ENCODE measurements at regions not wholly inside any gene's neighbourhood (a gene's known extent, or its start where the extent isn't known, plus 50 kb on each side); places are given as distances from the start of the nearest gene placed in this dataset.

DNA sequence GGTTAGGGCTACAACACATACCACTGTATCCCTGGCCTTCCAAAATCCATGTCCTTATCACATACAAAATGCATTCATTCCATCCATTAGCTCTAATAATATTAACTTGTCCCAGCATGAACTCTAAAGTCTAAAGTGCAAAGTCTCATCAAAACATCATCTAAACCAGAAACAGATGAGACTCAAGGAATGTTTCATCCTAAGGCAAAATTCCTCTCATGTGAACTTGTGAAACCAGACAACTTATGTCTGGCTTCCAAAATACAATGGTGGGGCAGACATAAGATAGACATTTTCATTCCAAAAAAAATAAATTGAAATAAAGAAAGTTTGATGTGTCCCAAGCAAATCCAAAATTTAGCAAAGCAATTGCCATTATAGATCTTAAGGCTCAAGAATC is 257.4 kb downstream of the HTR1B start:
- Histone ChIP-seq H3K27ac (ENCODE audit: low read depth, low read length) (no peak overlapping the region), H3K4me3 (ENCODE audit: low read depth, low read length) (no peak overlapping the region), H3K27me3 (ENCODE audit: control insufficient read depth, insufficient read depth, low read length) (no peaks in the 10 kb centered on the region), H3K9me3 (ENCODE audit: control insufficient read depth, insufficient read depth, low read length) (no peaks in the 10 kb centered on the region)
- CTCF ChIA-PET = interaction anchor here (0.6 kb wide), 1 partner anchor 270 kb away, joined by 3 read pairs; no protein-coding TSS in a partner anchor
- TF ChIP-seq, protein P1, sequence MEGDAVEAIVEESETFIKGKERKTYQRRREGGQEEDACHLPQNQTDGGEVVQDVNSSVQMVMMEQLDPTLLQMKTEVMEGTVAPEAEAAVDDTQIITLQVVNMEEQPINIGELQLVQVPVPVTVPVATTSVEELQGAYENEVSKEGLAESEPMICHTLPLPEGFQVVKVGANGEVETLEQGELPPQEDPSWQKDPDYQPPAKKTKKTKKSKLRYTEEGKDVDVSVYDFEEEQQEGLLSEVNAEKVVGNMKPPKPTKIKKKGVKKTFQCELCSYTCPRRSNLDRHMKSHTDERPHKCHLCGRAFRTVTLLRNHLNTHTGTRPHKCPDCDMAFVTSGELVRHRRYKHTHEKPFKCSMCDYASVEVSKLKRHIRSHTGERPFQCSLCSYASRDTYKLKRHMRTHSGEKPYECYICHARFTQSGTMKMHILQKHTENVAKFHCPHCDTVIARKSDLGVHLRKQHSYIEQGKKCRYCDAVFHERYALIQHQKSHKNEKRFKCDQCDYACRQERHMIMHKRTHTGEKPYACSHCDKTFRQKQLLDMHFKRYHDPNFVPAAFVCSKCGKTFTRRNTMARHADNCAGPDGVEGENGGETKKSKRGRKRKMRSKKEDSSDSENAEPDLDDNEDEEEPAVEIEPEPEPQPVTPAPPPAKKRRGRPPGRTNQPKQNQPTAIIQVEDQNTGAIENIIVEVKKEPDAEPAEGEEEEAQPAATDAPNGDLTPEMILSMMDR (IDR thresholded peaks at IDR 0.05; ENCODE audit: low read depth, low read length) = no peak
- no peak for DNase-seq (ENCODE audit: low read depth, low spot score)
- POLR2A ChIA-PET = no interaction called here

DNA sequence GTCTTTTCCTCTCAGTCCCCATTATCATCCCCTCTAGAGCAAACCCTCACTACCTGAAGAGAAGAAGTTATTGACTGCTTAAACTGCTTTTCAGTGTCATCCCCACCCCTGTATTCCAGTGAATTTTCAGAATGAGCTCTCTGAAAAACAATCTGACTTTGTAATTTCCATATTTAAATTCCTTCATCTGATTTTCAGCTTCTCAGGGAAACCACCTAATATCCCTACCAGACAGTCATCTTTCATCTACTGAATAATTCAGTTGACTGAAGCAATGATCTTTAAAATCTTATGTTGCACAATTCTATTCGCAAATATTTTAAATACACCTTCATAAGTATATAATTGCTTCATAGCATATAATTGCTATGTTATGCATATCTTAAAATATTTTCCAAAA is 258.7 kb downstream of the HTR1B start:
- H3K9me3 ChIP-seq (ENCODE audit: control insufficient read depth, insufficient read depth, low read length) = no peaks in the 10 kb centered on the region
- H3K27ac ChIP-seq (ENCODE audit: low read depth, low read length) = no peak overlapping the region
- POLR2A ChIA-PET = no interaction called here
- H3K27me3 ChIP-seq (ENCODE audit: control insufficient read depth, insufficient read depth, low read length) = no peaks in the 10 kb centered on the region
- no peak overlapping the region for H3K4me3 ChIP-seq (ENCODE audit: low read depth, low read length)
- TF ChIP-seq, protein P1 (IDR thresholded peaks at IDR 0.05; ENCODE audit: low read depth, low read length) = no peak
- CTCF ChIA-PET = no interaction called here
- no peak for DNase-seq (ENCODE audit: low read depth, low spot score)

DNA sequence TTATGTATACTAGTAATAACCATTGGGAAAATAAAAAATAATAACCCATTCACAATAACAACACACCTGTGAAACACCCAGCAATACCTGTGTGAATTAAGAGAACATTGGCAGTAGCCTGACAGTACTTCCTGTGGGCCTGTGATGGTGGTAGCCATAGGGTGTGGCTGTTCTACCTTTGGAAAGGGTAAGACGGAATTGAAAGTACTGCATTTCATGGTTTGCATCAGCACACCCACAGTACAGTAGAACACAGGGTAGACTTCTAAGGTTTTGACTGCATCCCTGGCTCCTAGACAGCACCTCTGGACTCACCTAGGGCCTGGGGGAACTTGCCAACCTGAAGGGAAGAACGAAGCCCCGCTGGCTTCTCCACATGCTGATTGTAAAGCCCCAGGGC is 279.8 kb downstream of the HTR1B start:
- ChIA-PET CTCF (no interaction called here), POLR2A (no interaction called here)
- Histone ChIP-seq H3K27ac (ENCODE audit: low read depth, low read length) (no peak overlapping the region), H3K27me3 (ENCODE audit: control insufficient read depth, insufficient read depth, low read length) (no peaks in the 10 kb centered on the region), H3K4me3 (ENCODE audit: low read depth, low read length) (no peak overlapping the region), H3K9me3 (ENCODE audit: control insufficient read depth, insufficient read depth, low read length) (peaks cover 6% of the 10 kb centered on the region)
- no peak for DNase-seq (ENCODE audit: low read depth, low spot score)
- TF ChIP-seq, protein P1 (IDR thresholded peaks at IDR 0.05; ENCODE audit: low read depth, low read length) = no peak

DNA sequence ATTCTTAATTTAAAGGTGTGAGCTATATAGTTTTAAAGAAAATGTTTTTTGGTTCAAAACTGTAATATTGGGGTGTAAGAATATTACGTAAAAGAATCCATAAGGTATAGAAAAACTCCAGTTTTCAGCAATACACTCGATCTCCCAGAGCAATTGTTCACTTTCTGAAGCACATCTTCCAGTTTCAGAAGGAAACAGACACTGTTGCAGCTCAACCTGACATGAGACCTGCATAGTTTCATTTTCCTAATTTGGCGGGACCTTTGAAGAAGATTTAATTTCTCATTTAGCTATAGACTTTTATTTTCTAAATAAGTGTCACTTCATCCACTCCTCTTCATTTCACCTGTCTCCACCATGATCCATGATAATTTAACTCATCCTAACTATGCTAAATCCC is 281.5 kb downstream of the HTR1B start:
- CTCF ChIA-PET = no interaction called here
- Histone ChIP-seq H3K27me3 (ENCODE audit: control insufficient read depth, insufficient read depth, low read length) (no peaks in the 10 kb centered on the region), H3K4me3 (ENCODE audit: low read depth, low read length) (no peak overlapping the region), H3K27ac (ENCODE audit: low read depth, low read length) (no peak overlapping the region), H3K9me3 (ENCODE audit: control insufficient read depth, insufficient read depth, low read length) (peaks cover 6% of the 10 kb centered on the region)
- DNase-seq (ENCODE audit: low read depth, low spot score) = no peak
- TF ChIP-seq, protein P1 (IDR thresholded peaks at IDR 0.05; ENCODE audit: low read depth, low read length) = no peak
- POLR2A ChIA-PET = no interaction called here

DNA sequence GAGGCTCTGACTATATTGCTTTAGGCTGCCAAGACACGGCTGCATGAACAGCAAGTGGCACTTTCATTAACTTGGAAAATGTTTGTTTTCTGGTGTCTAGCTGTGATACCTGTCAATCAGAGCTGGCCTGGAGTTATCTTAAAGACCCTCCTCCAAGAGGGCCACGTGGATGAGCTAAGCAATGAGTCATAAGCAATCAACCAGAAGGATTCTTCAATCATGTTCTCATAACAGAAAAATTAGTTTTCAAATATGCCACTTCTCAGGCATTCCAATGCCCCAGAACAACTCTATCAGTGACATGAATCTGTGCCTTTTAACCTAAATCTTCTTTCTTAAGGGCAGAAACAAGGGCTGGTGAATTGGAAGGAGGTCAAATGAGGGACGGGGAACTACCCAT is 283.0 kb downstream of the HTR1B start:
- Histone ChIP-seq H3K27me3 (ENCODE audit: control insufficient read depth, insufficient read depth, low read length) (no peaks in the 10 kb centered on the region), H3K27ac (ENCODE audit: low read depth, low read length) (no peak overlapping the region), H3K4me3 (ENCODE audit: low read depth, low read length) (no peak overlapping the region), H3K9me3 (ENCODE audit: control insufficient read depth, insufficient read depth, low read length) (peaks cover 6% of the 10 kb centered on the region)
- TF ChIP-seq, protein P1 (IDR thresholded peaks at IDR 0.05; ENCODE audit: low read depth, low read length) = no peak
- no peak for DNase-seq (ENCODE audit: low read depth, low spot score)
- POLR2A ChIA-PET = no interaction called here
- CTCF ChIA-PET = no interaction called here
